MM.1S (cell line): ENCODE measurements at regions not wholly inside any gene's neighbourhood (a gene's known extent, or its start where the extent isn't known, plus 50 kb on each side); places are given as distances from the start of the nearest gene placed in this dataset.

Experiments used
- DNase-seq: peaks from one replicate; pipeline ENCODE4 v3.0.0-alpha.2; 2015
- H2AFZ ChIP-seq: fragments of 300-600 bp; sonication (generic); 2 replicates; pipeline ENCODE4 v1.6.0; 2016; ENCODE audit warnings: antibody characterized with exemption, low read length
- H3F3A ChIP-seq: fragments of 300-600 bp; sonication (generic); 2 replicates; pipeline ENCODE4 v1.6.1; 2016; ENCODE audit warnings: mild to moderate bottlenecking, antibody characterized with exemption, low read length, moderate library complexity, mixed read lengths; ENCODE audit not compliant: insufficient read depth
- H3K27ac ChIP-seq: fragments of 300-600 bp; sonication (generic); 2 replicates; pipeline ENCODE4 v1.5.1; 2016; ENCODE audit warnings: mild to moderate bottlenecking, low read length
- H3K27me3 ChIP-seq: fragments of 300-600 bp; sonication (generic); replicated peaks from 2 replicates; pipeline ENCODE4 v1.6.0; 2016; ENCODE audit warnings: low read length; ENCODE audit not compliant: insufficient read depth
- H3K36me3 ChIP-seq: fragments of 300-600 bp; sonication (generic); replicated peaks from 2 replicates; pipeline ENCODE4 v1.6.1; 2016; ENCODE audit warnings: mild to moderate bottlenecking, low read length, mixed read lengths; ENCODE audit not compliant: insufficient read depth
- H3K4me1 ChIP-seq: fragments of 300-600 bp; sonication (generic); 2 replicates; pipeline ENCODE4 v1.6.1; 2016; ENCODE audit warnings: low read length, mixed read lengths
- H3K4me2 ChIP-seq: fragments of 300-600 bp; sonication (generic); 2 replicates; pipeline ENCODE4 v1.6.0; 2016; ENCODE audit warnings: low read depth, low read length
- H3K4me3 ChIP-seq: fragments of 300-600 bp; sonication (generic); 2 replicates; pipeline ENCODE4 v1.5.1; 2016; ENCODE audit warnings: low read length, mixed read lengths
- H3K79me2 ChIP-seq: fragments of 300-600 bp; sonication (generic); 2 replicates; pipeline ENCODE4 v1.6.1; 2016; ENCODE audit warnings: mixed run types, low read length, mixed read lengths
- H3K9ac ChIP-seq: fragments of 300-600 bp; sonication (generic); 2 replicates; pipeline ENCODE4 v1.6.1; 2016; ENCODE audit warnings: low read length, mixed read lengths
- H3K9me2 ChIP-seq: fragments of 300-600 bp; sonication (generic); replicated peaks from 2 replicates; pipeline ENCODE4 v1.6.1; 2016; ENCODE audit warnings: mild to moderate bottlenecking, low read length, mixed read lengths; ENCODE audit not compliant: insufficient read depth
- H3K9me3 ChIP-seq: fragments of 300-600 bp; sonication (generic); replicated peaks from 2 replicates; pipeline ENCODE4 v1.6.1; 2016; ENCODE audit warnings: mild to moderate bottlenecking, low read length, mixed read lengths; ENCODE audit not compliant: insufficient read depth
- H4K20me1 ChIP-seq: fragments of 300-600 bp; sonication (generic); 2 replicates; pipeline ENCODE4 v1.6.1; 2016; ENCODE audit warnings: mild to moderate bottlenecking, low read length, moderate library complexity, mixed read lengths; ENCODE audit not compliant: insufficient read depth
- EZH2 ChIP-seq: fragments of 300-600 bp; sonication (generic); optimal IDR thresholded peaks from 2 replicates; pipeline ENCODE3; 2017; ENCODE audit warnings: low read depth, mild to moderate bottlenecking, antibody characterized with exemption, low read length, mixed read lengths
- EZH2phosphoT487 ChIP-seq: fragments of 300-600 bp; sonication (generic); IDR thresholded peaks from 2 replicates; pipeline ENCODE4 v1.6.1; 2018; ENCODE audit warnings: antibody characterized with exemption, low read length
- TF ChIP-seq, protein P1 (sequence below): fragments of 300-600 bp; sonication (generic); IDR thresholded peaks from 2 replicates; pipeline ENCODE4 v1.5.1; 2016; ENCODE audit warnings: antibody characterized with exemption, low read length, mixed read lengths

DNA sequence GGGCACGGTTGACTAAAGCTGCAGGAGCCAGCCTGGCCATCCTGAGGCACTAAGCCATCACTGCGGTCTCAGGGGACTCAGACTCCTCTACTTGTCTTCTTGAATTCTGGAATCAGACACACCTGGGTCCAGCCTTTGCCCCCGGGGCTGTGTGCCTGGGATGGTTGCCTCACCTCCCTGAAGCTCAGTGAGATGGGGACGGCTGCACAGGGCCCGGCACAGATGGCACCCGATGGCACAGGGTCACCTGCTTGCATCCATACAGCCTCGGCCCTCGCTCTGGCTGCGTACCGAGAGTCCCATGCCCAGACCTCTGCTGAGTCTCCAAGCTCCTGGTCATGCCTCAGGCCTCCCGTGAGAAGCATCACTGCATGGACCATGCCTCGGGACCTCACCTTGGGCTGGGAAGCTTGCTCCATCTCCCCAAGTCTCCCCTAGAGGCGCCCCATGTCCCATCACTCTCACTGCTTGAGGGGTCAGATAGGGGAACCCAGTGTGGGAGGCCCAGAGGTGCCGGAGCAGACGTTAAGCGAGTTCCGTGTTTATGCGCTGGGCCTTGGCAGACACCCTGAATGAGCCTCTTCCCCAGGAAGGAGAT lies 316.3 kb downstream of the SEC14L1 start:
- Histone ChIP-seq H3K27me3 (no peaks in the 10 kb centered on the region), H3K4me2 (no peak overlapping the region), H3K79me2 (peaks cover 92% of the 10 kb centered on the region), H3K4me3 (no peak overlapping the region), H3K36me3 (no peaks in the 10 kb centered on the region), H3K9me3 (no peaks in the 10 kb centered on the region), H3K4me1 (no peaks in the 10 kb centered on the region), H2AFZ (no peak overlapping the region), H3F3A (no peaks in the 10 kb centered on the region), H3K9ac (no peak overlapping the region), H3K27ac (no peak overlapping the region), H4K20me1 (no peaks in the 10 kb centered on the region), H3K9me2 (no peaks in the 10 kb centered on the region)
- DNase-seq, result no peak
- TF ChIP-seq EZH2 (no peak), EZH2phosphoT487 (no peak)
- TF ChIP-seq, protein P1, sequence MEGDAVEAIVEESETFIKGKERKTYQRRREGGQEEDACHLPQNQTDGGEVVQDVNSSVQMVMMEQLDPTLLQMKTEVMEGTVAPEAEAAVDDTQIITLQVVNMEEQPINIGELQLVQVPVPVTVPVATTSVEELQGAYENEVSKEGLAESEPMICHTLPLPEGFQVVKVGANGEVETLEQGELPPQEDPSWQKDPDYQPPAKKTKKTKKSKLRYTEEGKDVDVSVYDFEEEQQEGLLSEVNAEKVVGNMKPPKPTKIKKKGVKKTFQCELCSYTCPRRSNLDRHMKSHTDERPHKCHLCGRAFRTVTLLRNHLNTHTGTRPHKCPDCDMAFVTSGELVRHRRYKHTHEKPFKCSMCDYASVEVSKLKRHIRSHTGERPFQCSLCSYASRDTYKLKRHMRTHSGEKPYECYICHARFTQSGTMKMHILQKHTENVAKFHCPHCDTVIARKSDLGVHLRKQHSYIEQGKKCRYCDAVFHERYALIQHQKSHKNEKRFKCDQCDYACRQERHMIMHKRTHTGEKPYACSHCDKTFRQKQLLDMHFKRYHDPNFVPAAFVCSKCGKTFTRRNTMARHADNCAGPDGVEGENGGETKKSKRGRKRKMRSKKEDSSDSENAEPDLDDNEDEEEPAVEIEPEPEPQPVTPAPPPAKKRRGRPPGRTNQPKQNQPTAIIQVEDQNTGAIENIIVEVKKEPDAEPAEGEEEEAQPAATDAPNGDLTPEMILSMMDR, result no peak

DNA sequence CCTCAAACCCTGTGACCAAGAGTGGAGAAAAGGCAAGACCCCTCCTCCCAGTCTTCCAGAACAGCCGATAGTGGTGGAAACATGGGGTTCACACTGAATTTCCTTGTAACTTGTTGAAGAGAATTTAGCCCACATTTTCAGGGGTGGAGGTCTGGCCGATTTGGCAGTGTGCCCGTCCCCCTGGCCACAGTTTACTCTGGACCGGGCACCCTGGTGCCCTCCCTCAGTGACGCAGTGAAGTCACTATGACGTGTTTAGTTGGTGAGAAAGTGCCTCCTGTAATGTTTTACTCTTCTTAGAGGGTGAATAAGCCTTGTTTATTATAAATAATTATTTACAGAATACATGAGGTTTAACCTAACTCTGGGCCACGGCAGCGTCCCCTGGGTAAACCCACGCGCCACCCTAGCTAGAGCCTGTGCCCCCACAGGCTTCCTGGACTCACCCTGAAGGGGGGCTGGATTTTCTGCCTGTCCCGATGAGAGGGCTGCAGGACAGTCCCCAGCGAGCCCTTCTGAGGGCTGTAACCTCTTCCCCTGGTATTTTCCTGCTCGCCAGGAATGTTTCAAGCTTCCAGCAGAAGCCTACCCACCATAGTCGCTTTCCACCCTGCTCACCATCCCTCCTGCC lies 316.9 kb downstream of the SEC14L1 start:
- Histone ChIP-seq H3K27me3 (no peaks in the 10 kb centered on the region), H3K79me2 (peaks cover 92% of the 10 kb centered on the region), H4K20me1 (no peaks in the 10 kb centered on the region), H3K4me1 (no peaks in the 10 kb centered on the region), H3K9me3 (no peaks in the 10 kb centered on the region), H3K9ac (no peak overlapping the region), H3K4me2 (no peak overlapping the region), H2AFZ (no peak overlapping the region), H3K36me3 (no peaks in the 10 kb centered on the region), H3K9me2 (no peaks in the 10 kb centered on the region), H3K4me3 (no peak overlapping the region), H3K27ac (no peak overlapping the region), H3F3A (no peaks in the 10 kb centered on the region)
- TF ChIP-seq EZH2phosphoT487 (no peak), EZH2 (no peak)
- TF ChIP-seq, protein P1, result no peak
- no peak for DNase-seq

DNA sequence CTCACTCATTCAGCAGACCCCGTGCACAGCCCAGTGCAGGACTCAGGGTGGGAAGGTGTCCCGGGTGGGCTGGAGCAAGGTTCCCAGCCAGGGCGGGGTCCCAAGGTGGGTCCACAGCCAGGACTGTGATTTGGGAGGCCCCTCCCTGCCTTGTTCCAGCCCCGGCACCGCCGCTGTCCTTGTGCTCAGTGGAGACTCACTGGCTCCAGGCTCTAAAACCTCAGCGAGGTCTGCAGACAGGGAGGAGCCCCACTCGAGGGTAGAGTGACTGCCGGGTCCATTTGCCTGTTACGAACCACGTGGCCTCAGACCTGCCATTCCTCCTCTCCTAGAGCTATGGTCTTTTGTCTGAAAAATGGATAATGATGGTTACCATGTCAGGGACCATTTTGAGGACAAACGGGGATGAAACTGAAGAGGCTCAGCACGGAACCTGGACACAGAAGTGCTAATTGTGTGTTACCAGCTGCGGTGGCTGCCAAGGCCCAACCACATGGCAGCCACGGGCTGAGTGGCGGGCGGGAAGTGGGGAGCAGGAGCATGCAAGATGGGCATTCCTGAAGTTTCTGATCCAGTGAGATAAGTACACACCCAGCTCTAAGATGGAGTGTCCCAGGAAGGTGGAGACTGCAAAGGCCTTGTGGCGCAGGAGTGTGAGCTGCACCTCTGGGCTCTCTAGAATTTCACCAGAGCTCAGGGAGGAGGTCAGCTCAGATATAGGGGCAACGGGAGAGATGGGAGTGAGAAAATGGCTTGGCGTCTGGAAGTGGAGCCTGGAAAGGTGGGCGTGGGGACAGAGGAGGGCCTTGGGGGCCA lies 317.6 kb downstream of the SEC14L1 start:
- Histone ChIP-seq H3K9me3 (no peaks in the 10 kb centered on the region), H4K20me1 (no peaks in the 10 kb centered on the region), H3K4me3 (no peak overlapping the region), H3K9me2 (no peaks in the 10 kb centered on the region), H3K79me2 (peaks cover 92% of the 10 kb centered on the region), H3K27ac (no peak overlapping the region), H3F3A (no peaks in the 10 kb centered on the region), H3K4me1 (no peaks in the 10 kb centered on the region), H3K27me3 (no peaks in the 10 kb centered on the region), H3K4me2 (no peak overlapping the region), H3K9ac (no peak overlapping the region), H3K36me3 (no peaks in the 10 kb centered on the region), H2AFZ (no peak overlapping the region)
- TF ChIP-seq EZH2, result no peak
- TF ChIP-seq, protein P1, result no peak
- DNase-seq, result no peak
